GM12878 (cell line): ENCODE measurements at regions not wholly inside any gene's neighbourhood (a gene's known extent, or its start where the extent isn't known, plus 50 kb on each side); places are given as distances from the start of the nearest gene placed in this dataset.

Experiments used
- ATAC-seq: fragments of 200-7000 bp; cut with Tn5 transposase; 3 replicates; pipeline ENCODE4 v1.9.1; 2020; ENCODE audit warnings: mild to moderate bottlenecking, moderate library complexity
- BruUV-seq: library from RNA; stranded (reverse); fragments of 400-500 nt; replicated peaks from 2 replicates; lab custom pipeline; 2021; lab: Mats Ljungman, UMichigan
- CTCF ChIA-PET: fragments of 300-600 bp; sonication (Branson Sonifier 250); formaldehyde crosslinking; extraction: SDS; loops from one replicate; lab custom pipeline; 2021; ENCODE audit warnings: inconsistent platforms; lab: Yijun Ruan, JAX
- POLR2A ChIA-PET: fragments of 350-600 bp; formaldehyde crosslinking; extraction: SDS; loops from one replicate; lab custom pipeline; 2021; ENCODE audit warnings: inconsistent platforms; lab: Charles Lee
- RAD21 ChIA-PET: fragments of 300-600 bp; sonication (Branson Sonifier 250); formaldehyde crosslinking; loops from one replicate; lab custom pipeline; 2023; ENCODE audit warnings: antibody characterized with exemption; ENCODE audit not compliant: unreplicated experiment; lab: Charles Lee
- SMC1A ChIA-PET: fragments of 300-600 bp; sonication (Branson Sonifier 250); formaldehyde crosslinking; loops from one replicate; lab custom pipeline; 2023; ENCODE audit not compliant: unreplicated experiment, uncharacterized antibody; lab: Charles Lee
- DNase-seq: peaks from one replicate; pipeline ENCODE4 v3.0.0-alpha.2; 2011; ENCODE audit warnings: low read depth, low spot score
- FAIRE-seq: peaks from 3 replicates; lab custom pipeline; 2011; peaks lifted over from hg19 to GRCh38; lab: Jason Lieb, UNC
- H2AFZ ChIP-seq: 2 replicates; pipeline ENCODE4 v1.6.0; 2011; ENCODE audit warnings: low read depth, low read length, control low read depth; ENCODE audit not compliant: control insufficient read depth
- H3K27ac ChIP-seq: 2 replicates; pipeline ENCODE4 v1.5.1; 2011; ENCODE audit warnings: control low read depth; ENCODE audit not compliant: control insufficient read depth, insufficient read depth
- H3K27me3 ChIP-seq, 2 experiments: replicated peaks in 1 of 2; 2 replicates each; pipeline versions ENCODE4 v1.6.0 to v1.6.1; 2011; ENCODE audit warnings: low read length in 1 of 2; ENCODE audit not compliant: control insufficient read depth in 2 of 2, insufficient read depth in 2 of 2
- H3K36me3 ChIP-seq, 2 experiments: 2 replicates each; pipeline ENCODE4 v1.5.1; 2011; ENCODE audit warnings: low read length in 1 of 2; ENCODE audit not compliant: control insufficient read depth in 2 of 2, insufficient read depth in 2 of 2
- H3K4me1 ChIP-seq: 2 replicates; pipeline ENCODE4 v1.6.1; 2011; ENCODE audit warnings: mild to moderate bottlenecking, low read length, moderate library complexity, mixed read lengths; ENCODE audit not compliant: control insufficient read depth, insufficient read depth
- H3K4me2 ChIP-seq: 2 replicates; pipeline ENCODE4 v1.6.0; 2011; ENCODE audit warnings: control low read depth; ENCODE audit not compliant: control insufficient read depth, insufficient read depth
- H3K4me3 ChIP-seq: fragments of 200-600 bp; sonication (generic); 2 replicates; pipeline ENCODE4 v1.5.1; 2016
- H3K79me2 ChIP-seq: 2 replicates; pipeline ENCODE4 v1.6.0; 2011; ENCODE audit warnings: low read length; ENCODE audit not compliant: control insufficient read depth, insufficient read depth
- H3K9ac ChIP-seq: 2 replicates; pipeline ENCODE4 v1.8.0; 2011; ENCODE audit warnings: low read length, control low read depth, mixed read lengths; ENCODE audit not compliant: control insufficient read depth, insufficient read depth
- H3K9me3 ChIP-seq: replicated peaks from 3 replicates; pipeline ENCODE4 v1.5.1; 2011; ENCODE audit warnings: mild to moderate bottlenecking, low read length; ENCODE audit not compliant: control insufficient read depth, insufficient read depth
- H4K20me1 ChIP-seq: 2 replicates; pipeline ENCODE4 v1.6.0; 2011; ENCODE audit not compliant: control insufficient read depth, insufficient read depth
- BMI1 ChIP-seq: fragments of 450-650 bp; IDR thresholded peaks from 2 replicates; pipeline ENCODE4 v1.6.1; 2016; ENCODE audit warnings: mild to moderate bottlenecking, moderate library complexity, borderline replicate concordance
- CHD2 ChIP-seq: IDR thresholded peaks from 2 replicates; pipeline ENCODE4 v1.6.1; 2011; ENCODE audit warnings: low read depth, low read length, improper control_type of control experiment, borderline replicate concordance
- CTCF ChIP-seq, 3 experiments: IDR thresholded peaks in 2 of 3; conservative IDR thresholded peaks in 1 of 3; 2 replicates each; pipeline ENCODE4 v1.5.1; 2011; ENCODE audit warnings: low read depth in 3 of 3, low read length in 3 of 3, mild to moderate bottlenecking in 3 of 3, control low read depth in 2 of 3, moderate library complexity in 2 of 3, inconsistent platforms in 1 of 3, mixed read lengths in 1 of 3; ENCODE audit not compliant: control insufficient read depth in 2 of 3, insufficient read depth in 1 of 3; ENCODE audit errors: extremely low read depth in 1 of 3
- ESRRA ChIP-seq: IDR thresholded peaks from 2 replicates; pipeline ENCODE4 v1.6.1; 2012; ENCODE audit warnings: mild to moderate bottlenecking, low read length, improper control_type of control experiment
- KDM1A ChIP-seq: fragments of 200-600 bp; sonication (generic); IDR thresholded peaks from 2 replicates; pipeline ENCODE4 v1.6.1; 2016; ENCODE audit warnings: borderline replicate concordance
- MEF2A ChIP-seq: IDR thresholded peaks from 2 replicates; pipeline ENCODE4 v1.6.1; 2011; ENCODE audit warnings: low read depth, mild to moderate bottlenecking, low read length, moderate library complexity; ENCODE audit not compliant: insufficient read depth
- MEF2B ChIP-seq: fragments of 450-650 bp; IDR thresholded peaks from 2 replicates; pipeline ENCODE4 v1.6.1; 2018; ENCODE audit warnings: mild to moderate bottlenecking, moderate library complexity; ENCODE audit not compliant: partially characterized antibody, poor library complexity, severe bottlenecking
- REST ChIP-seq: IDR thresholded peaks from 2 replicates; pipeline ENCODE4 v1.6.1; 2012; ENCODE audit warnings: mild to moderate bottlenecking, low read depth, low read length
- RUNX3 ChIP-seq: IDR thresholded peaks from 2 replicates; pipeline ENCODE4 v1.6.1; 2012; ENCODE audit warnings: low read length, inconsistent platforms
- SMC3 ChIP-seq: IDR thresholded peaks from 2 replicates; pipeline ENCODE4 v1.6.1; 2011; ENCODE audit warnings: low read length, improper control_type of control experiment, borderline replicate concordance
- USF1 ChIP-seq: IDR thresholded peaks from 2 replicates; pipeline ENCODE4 v1.6.1; 2011; ENCODE audit warnings: borderline replicate concordance, low read depth, mild to moderate bottlenecking, moderate library complexity, mixed read lengths, low read length; ENCODE audit not compliant: insufficient read depth; ENCODE audit errors: extremely low read length
- ZNF622 ChIP-seq: fragments of 450-650 bp; IDR thresholded peaks from 2 replicates; pipeline ENCODE4 v1.6.1; 2017; ENCODE audit warnings: mild to moderate bottlenecking, inconsistent platforms
- WGBS: methylation state at CpG from one replicate; pipeline ENCODE4 v1.1.6; 2016; ENCODE audit warnings: low lambda C conversion rate; ENCODE audit not compliant: insufficient replicate concordance, insufficient coverage; ENCODE audit errors: missing lambda C conversion rate; 5-methylcytosine and 5-hydroxymethylcytosine counted together
- in situ Hi-C: fragments of 300-500 bp; cut with MboI; formaldehyde crosslinking; loops from 9 replicates; pipeline ENCODE4 v1.14.3; 2018; ENCODE audit warnings: mixed read lengths
- intact Hi-C: fragments of 100-400 bp; cut with micrococcal nuclease; formaldehyde crosslinking; loops from one replicate; pipeline ENCODE4 v1.14.2; 2022; ENCODE audit not compliant: unreplicated experiment

GRCh38 chr13:70568571-70568970, 460.3 kb upstream of the KLHL1 start:
- intact Hi-C loops, result loop anchor here (2.0 to 10.0 kb wide), 4 partner anchors 224 to 1030 kb away; no protein-coding TSS in a partner anchor
- CTCF ChIA-PET, result interaction anchor here (0.6 kb wide), 1 partner anchor 627 kb away, joined by 3 read pairs; no protein-coding TSS in a partner anchor
- TF ChIP-seq BMI1 (no peak), SMC3 (peak; percentile 65), CTCF (IDR thresholded peaks at IDR 0.05 in 2 of 3, conservative IDR thresholded peaks at IDR 0.05 in 1 of 3; ENCODE audit: control insufficient read depth in 2 of 3, extremely low read depth in 1 of 3, insufficient read depth in 1 of 3, low read depth in 3 of 3, low read length in 3 of 3) (peak; percentile 54 to 71 (median 58); a peak in 4 of 6 replicates), CHD2 (no peak), ZNF622 (no peak), USF1 (no peak), MEF2B (no peak), REST (no peak), MEF2A (no peak), RUNX3 (no peak), KDM1A (no peak), ESRRA (no peak)

More at GRCh38 chr13:70568571-70568970, 460.3 kb upstream of the KLHL1 start:
- DNase-seq (peak; percentile 5), FAIRE-seq (peak; percentile 56), ATAC-seq (peak; percentile 75)
- Histone ChIP-seq H3K4me1 (no peaks in the 10 kb centered on the region), H3K27ac (no peak overlapping the region), H4K20me1 (no peaks in the 10 kb centered on the region), H3K9ac (no peak overlapping the region), H3K36me3 (no peaks in the 10 kb centered on the region), H3K9me3 (no peaks in the 10 kb centered on the region), H3K79me2 (no peaks in the 10 kb centered on the region), H3K4me2 (no peak overlapping the region), H3K27me3 (no peaks in the 10 kb centered on the region), H2AFZ (no peak overlapping the region), H3K4me3 (no peak overlapping the region)
- RAD21 ChIA-PET, result no interaction called here
- POLR2A ChIA-PET, result no interaction called here
- in situ Hi-C loops, result loop anchor here (10.0 to 25.0 kb wide), 2 partner anchors 706 to 1034 kb away; no protein-coding TSS in a partner anchor
- SMC1A ChIA-PET, result no interaction called here
- BruUV-seq, result no TSS peak
- WGBS, result 42% methylated on average over 1 of the region's 1 CpG
